GM21381 (cell line): ENCODE measurements at regions not wholly inside any gene's neighbourhood (a gene's known extent, or its start where the extent isn't known, plus 50 kb on each side); places are given as distances from the start of the nearest gene placed in this dataset.

Experiments used
- ATAC-seq: cut with Tn5 transposase; IDR thresholded peaks from one replicate; pipeline ENCODE4 v1.9.1; 2021; ENCODE audit warnings: mild to moderate bottlenecking, moderate library complexity; ENCODE audit not compliant: unreplicated experiment

DNA sequence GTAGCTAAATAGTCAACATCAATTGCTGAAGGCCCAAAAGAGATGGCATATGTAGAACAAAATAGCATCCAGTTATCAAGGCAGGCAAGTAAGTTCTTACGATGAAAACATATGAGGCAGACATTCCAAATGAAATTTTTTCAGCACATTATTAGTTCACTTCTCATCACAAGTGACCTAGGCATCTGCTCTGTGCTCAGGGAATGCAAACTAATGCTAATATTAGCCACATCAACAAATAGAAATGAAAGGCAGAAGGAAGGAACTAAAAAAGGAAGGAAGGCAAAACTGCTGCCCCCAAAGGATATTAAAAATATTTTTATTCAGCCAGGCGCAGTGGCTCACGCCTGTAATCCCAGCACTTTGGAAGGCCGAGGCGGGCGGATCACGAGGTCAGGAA lies 51.2 kb upstream of the ROCK1 start:
- no peak for ATAC-seq

DNA sequence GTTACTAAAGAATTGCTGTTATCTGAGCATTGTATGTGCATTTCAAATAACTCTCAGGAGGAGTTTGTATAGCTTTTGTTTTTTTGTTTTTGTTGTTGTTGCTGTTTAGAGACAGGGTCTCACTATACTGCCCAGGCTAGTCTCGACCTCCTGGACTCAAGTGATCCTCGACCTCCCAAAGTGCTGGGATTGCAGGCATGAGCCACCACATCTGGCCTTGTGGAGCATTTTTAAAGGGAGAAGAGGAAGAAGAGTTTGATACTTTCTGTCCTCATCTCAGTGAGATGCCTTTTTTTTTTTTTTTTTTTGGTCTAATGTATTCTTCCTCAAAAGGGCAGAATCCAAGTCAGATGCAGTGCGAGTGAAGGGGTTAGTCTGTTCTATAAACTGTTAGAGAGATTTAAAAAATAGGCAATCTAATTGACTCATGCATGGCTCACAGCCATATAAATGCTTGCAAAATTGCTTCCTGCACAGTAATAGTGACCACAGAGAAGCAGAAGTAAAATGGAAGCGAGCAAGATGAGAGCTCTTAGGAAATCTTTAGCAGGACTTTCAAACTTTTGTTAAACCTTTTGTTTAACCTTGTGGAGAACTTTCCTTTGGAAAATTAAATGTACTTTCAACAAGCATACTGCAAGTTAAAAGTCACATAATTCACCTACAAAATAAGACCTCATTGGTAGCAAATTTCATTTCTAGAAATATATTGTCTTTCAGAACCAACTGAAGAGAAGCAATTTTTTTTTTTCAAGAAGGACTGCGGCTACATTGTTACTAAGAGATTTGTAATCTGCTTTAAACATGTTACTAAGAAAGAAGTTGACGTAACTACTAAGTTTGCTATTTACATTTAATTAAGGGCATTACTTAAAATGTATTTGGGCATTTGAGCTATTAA lies 52.3 kb upstream of the ROCK1 start:
- no peak for ATAC-seq

DNA sequence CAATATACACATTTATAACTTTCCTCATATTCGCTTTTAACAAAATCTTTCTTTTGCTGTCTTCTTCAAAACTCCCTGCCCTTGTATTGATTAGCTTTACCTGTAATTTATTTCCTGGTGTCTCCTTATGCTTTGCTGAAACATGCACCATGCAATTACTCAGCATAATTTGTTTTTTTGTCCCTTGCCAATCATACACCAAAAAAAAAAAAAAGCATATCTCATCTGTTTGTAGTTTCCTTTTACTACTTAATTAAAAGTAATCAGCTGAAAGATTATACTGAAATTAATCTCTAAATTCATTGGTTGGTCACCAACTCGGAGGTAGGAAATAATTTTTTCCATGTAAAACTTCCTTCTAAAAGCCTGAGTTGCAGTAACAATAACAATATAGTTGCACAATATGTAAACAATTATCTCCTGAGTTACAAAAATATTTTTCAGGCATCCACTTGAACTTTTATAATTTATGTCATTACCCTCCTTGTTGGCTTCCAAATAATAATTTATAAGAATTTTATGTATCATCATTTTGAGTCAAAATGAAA lies 53.0 kb upstream of the ROCK1 start:
- ATAC-seq: no peak

DNA sequence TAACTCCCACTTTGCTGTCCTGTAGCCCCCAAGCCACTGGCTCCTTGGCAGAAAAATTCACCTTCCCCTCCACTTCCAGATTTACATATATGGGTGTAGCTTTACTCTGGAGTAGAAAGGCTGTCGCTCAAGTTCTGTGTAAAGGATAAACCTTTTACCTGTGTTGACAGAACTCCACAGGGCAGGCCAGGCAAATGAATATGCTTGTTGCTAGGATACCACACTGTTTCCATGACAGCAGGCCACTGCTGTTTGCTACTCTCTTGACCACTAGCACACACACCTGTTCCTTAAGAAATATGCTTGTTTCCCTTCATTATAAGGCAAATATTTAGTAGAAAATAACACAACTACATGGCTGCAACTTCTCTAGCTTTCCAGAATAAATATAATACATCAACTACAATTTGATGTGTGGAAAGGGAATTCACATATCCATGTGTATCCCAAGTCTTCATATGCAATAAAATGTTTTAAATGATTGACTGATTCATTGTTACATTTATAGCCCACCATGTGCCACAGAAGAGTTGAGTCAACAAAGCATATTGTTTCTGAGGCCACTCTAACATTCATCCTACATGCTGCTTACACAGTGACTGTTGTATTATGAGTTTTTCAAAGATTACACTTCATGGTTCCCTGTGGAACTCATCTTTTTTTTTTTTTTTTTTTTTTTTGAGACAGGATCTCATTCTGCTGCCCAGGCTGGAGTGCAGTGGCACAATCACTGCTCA lies 56.2 kb upstream of the ROCK1 start:
- ATAC-seq: no peak

DNA sequence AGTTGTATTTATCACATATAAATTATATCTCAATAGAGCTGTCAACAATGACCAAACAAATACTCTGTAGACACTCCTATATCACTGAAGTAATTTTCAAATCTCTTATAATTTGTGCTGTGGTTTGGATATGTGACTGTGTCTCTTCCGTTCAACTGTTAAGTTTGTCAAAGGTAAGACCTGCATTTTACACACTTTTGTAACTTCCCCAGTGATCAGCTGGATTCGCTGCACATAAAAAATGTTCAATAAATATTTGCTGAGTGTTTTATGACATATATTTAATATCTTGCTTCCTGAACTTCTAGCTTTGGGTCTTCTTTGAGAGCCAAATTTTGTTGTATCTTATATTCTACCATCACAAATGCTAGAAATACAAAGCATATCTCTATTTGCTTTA lies 57.3 kb upstream of the ROCK1 start:
- no peak for ATAC-seq

DNA sequence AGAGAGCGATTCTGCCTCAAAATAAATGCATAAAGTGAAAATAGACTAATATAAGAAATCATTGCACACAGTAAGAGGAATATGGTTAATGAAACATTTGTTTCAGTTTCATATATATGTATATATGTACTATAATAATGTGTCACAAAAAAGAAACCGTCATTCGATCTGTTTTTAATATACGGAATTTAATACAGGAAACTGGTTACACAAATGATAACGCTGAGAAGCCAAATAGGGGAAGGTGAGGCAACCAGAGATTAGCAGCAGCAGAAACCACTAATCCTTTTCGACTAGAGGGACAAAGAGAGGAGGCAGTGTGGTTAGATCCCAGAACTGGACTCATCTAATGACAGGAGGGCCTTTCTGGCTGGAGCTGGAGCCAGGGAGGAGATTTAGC lies 64.2 kb upstream of the GREB1L start:
- ATAC-seq: no peak

DNA sequence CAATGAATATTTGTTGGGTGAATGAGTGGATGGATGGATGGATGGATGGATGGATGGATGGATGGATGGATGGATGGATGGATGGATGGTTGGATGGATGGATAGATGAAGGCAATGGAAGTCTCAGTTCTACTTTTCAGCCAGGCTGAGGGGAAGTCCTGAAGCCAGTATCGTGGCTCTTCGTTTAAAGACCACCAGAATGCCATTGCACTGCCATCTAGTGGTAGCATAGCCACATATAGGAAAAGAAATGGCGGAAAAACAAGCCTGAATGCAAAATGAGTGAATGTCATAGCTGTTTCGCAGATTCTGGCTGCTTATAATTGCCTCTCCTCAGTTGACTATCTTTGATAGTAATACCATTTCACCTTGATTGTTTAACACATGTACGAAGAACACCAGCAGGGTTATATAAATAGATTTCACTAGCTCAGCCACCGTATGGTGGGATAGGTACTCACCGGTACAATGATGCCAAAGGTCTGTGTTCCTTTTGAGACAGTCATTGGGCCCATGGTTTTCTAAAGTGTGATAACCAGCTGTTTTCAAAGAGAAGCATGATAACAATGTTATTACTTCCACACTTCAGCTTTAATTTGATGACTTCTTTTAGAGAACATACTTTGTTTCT lies 62.3 kb upstream of the GREB1L start:
- ATAC-seq: peak; percentile 60

DNA sequence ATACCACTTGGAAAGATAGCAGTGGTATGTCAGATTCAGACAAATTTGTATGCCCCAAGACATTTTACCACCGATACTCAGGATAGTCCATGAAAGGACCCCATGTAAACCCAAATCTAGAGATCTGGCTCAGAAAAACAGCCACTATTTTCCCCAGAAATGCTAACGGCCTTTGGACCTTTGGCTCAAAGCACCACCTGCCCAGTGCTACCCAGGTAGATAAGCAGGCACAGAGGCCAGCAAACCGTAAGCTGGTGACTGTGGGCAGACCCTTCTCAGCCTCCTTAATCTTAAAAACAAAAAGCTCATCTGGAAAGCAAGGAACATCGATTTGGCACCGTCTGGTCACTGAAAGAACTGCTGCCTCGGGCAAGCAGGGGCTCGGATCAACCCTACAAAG lies 61.4 kb upstream of the GREB1L start:
- no peak for ATAC-seq

DNA sequence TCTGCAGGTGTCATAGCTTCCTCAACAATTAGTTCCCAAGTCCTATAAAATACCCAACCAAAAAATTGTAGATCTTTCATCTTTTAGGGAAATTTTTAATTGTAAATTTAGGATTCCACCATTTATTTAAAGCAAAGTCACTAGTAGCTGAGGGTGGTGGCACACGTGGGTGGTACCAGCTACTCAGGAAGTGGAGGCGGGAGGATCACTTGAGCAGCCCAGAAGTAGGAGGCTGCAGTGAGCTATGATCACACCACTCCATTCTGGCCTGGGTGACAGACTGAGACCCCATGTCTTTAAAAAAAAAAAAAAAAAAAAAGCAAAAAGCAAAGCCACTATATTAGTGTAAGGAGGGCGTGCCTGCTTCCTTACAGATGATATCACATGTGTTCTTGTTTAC lies 60.3 kb upstream of the GREB1L start:
- ATAC-seq: no peak

DNA sequence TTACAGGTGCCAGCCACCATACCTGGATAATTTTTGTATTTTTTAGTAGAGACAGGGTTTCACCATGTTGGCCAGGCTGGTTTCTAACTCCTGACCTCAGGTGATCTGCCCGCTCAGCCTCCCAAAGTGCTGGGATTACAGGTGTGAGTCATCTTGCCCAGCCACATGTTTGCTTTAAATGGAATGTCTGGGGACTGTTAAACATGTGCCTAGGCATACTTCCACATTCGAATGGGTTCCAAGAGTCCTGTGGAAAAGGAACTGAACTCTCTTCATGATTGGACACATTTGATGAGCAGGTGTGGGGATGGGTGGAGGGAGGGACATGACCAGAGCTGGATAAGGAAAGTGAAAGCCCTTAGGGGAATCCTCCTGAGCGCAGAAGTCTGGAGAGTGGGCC lies 58.4 kb upstream of the GREB1L start:
- ATAC-seq: no peak

DNA sequence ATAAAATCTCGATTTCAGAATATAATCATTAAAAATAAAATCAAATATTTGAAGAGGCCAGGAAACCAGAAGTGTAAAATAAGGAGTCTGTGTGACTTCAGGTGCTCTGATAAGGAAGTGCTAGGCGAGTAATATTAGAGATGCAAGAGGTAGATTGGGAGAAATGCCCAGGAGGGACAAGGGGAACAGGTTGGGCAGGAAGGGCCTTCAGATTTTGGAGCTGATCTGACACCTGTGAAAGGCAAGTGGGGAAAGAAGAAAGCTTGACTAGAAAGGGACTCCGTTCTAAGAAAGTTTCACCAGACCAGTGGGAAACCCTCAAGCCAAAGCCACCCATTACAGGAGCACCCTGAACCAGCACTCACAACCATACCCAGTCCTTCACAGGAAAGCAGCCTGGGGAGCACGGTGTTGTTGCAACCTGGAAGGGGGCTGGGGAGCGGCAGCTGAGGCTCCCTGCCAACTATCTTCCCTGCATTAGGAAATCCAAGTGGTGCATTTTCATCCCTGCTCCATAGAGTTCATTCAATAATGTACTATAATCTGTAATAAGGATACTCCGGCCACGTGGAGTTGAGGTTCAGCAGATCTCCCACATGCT lies 57.5 kb upstream of the GREB1L start:
- ATAC-seq: no peak

DNA sequence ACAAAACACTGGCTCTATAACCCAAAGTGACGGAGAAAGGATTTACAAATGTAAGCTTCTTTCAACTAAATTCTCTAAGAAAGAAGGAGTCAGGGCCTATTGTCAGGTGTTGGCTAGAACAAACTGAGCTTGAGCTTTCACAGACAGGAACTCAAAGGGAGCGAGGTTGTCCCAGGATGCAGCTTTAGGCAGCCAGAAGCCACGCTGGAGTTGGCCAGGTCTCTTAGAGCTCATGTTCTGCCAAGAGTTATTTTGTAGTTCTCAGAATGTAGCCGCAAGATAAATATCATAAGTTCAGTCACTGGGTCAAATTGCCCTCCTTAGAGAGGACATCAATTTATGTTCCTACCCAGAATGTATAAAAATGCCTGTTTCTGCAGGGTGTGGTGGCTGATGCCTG lies 54.1 kb upstream of the GREB1L start:
- no peak for ATAC-seq

DNA sequence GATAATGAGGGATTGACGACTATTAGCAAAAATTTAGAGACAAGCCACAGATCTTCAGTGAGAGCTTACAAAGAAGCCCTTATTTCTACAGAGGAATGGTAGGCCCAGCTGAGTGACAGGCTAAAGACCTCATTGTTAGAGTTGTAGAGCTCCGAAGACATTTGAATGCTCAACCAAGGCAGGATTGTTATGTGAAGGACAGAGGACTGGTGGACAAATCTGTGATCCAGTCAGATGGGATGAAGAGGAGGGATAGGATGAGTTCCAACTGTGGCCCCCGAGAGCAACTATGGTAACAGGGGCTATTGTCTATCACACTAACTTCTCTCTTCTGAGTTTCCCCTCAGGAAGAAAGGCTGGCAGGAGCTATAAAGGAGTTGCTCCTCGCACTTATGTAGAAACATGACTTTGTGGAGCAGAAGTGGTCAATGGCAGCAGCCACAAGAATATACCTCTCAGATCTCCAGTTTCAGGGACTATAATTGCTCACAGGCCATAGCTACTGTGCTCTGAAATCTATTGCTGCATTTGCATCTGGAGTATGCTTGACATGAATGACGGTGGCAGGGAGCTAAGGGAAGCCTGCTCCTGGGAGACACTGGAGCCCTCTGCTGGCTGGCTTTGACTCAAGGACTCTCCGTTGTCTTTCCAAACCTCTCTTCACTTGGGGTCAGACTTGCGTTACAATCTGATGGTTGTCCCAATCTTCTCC lies 50.3 kb upstream of the GREB1L start:
- no peak for ATAC-seq
